ENCODE measurements at regions not wholly inside any gene's neighbourhood (a gene's known extent, or its start where the extent isn't known, plus 50 kb on each side); places are given as distances from the start of the nearest gene placed in this dataset.

DNA sequence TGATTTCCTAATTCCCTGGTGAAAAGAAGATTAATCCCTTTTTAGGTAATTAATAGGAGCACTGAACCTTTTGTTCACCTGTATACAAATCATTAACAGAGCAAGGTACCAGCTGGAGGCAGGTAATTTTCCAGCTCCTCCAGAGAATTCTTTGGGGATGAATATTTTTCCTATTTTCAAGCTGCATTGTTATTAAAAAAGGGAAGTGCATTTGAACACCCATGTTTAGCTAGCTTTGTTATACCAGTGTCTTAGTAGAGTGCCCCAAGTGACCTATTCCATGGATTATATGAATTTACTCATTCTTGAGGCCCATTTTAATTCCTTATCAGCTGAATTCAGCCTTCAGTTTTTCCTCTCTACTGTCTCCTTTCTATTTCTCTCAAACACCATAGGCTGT lies 73.2 kb upstream of the GOT2 start:
- TF ChIP-seq, protein P1, sequence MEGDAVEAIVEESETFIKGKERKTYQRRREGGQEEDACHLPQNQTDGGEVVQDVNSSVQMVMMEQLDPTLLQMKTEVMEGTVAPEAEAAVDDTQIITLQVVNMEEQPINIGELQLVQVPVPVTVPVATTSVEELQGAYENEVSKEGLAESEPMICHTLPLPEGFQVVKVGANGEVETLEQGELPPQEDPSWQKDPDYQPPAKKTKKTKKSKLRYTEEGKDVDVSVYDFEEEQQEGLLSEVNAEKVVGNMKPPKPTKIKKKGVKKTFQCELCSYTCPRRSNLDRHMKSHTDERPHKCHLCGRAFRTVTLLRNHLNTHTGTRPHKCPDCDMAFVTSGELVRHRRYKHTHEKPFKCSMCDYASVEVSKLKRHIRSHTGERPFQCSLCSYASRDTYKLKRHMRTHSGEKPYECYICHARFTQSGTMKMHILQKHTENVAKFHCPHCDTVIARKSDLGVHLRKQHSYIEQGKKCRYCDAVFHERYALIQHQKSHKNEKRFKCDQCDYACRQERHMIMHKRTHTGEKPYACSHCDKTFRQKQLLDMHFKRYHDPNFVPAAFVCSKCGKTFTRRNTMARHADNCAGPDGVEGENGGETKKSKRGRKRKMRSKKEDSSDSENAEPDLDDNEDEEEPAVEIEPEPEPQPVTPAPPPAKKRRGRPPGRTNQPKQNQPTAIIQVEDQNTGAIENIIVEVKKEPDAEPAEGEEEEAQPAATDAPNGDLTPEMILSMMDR (IDR thresholded peaks at IDR 0.05; ENCODE audit: poor library complexity, severe bottlenecking): no peak
- TF ChIP-seq TAF1 (IDR thresholded peaks at IDR 0.05; ENCODE audit: low read depth) (no peak), POLR2AphosphoS5 (IDR thresholded peaks at IDR 0.05) (no peak)

Measured in neural cell (in vitro differentiated cells).